ENCODE measurements at regions not wholly inside any gene's neighbourhood (a gene's known extent, or its start where the extent isn't known, plus 50 kb on each side); places are given as distances from the start of the nearest gene placed in this dataset.

DNA sequence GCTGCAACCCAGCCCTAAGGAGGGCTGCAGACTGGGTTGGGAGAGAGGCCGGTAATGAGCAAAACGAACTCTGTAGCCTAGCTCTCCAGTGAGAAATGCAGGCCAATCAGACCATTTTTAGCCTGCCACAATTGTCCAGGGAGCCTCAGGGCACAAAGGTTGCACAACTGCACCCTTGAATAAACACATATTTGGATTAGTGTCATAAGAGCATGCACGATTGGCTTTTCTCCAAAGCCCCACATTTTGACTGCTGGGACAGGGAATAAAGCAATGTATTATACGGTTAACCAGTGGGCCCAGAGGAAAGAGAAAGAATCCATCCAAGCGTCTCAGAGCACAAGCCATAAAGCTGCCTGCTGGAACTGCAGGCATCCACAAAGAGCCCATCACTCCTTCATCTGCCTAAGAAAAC, 729.4 kb upstream of the SGCG start:
- no peak for TF ChIP-seq POLR2A (IDR thresholded peaks at IDR 0.05; ENCODE audit: low read length)
- no peak for TF ChIP-seq GATA1 (IDR thresholded peaks at IDR 0.05; ENCODE audit: low read depth, low read length)
